ENCODE measurements at regions not wholly inside any gene's neighbourhood (a gene's known extent, or its start where the extent isn't known, plus 50 kb on each side); places are given as distances from the start of the nearest gene placed in this dataset.
"Not testable (repeated sequence)": the region's sequence is repeated elsewhere in the genome, so short reads cannot be mapped to it uniquely, and the experiment has no call there.

- no peak for DNase-seq (ENCODE audit: low spot score)
Measured at GRCh38 chr15:20368974-20369373, 172.6 kb downstream of the GOLGA6L6 start.

- DNase-seq (ENCODE audit: low spot score) = no peak
Measured at GRCh38 chr15:20367093-20367492, 174.5 kb downstream of the GOLGA6L6 start.

- DNase-seq (ENCODE audit: low spot score) = not testable (repeated sequence)
Measured at GRCh38 chr15:20363591-20363990, 178.0 kb downstream of the GOLGA6L6 start.

GRCh38 chr15:20361091-20361490 is 180.5 kb downstream of the GOLGA6L6 start:
- DNase-seq (ENCODE audit: low spot score) = no peak

GRCh38 chr15:20358779-20359414 is 182.7 kb downstream of the GOLGA6L6 start:
- no peak for DNase-seq (ENCODE audit: low spot score)

- no peak for DNase-seq (ENCODE audit: low spot score)
Measured at GRCh38 chr15:20358066-20358778, 183.4 kb downstream of the GOLGA6L6 start.

GRCh38 chr15:20357481-20358065 is 184.0 kb downstream of the GOLGA6L6 start:
- no peak for DNase-seq (ENCODE audit: low spot score)

GRCh38 chr15:20356911-20357480 is 184.6 kb downstream of the GOLGA6L6 start:
- DNase-seq (ENCODE audit: low spot score) = no peak

GRCh38 chr15:20356444-20356910 is 185.1 kb downstream of the GOLGA6L6 start:
- peak; percentile 72 for DNase-seq (ENCODE audit: low spot score)

GRCh38 chr15:20355256-20355868 is 186.2 kb downstream of the GOLGA6L6 start:
- DNase-seq (ENCODE audit: low spot score) = no peak

GRCh38 chr15:20354884-20355223 is 186.7 kb downstream of the GOLGA6L6 start:
- DNase-seq (ENCODE audit: low spot score) = not testable (repeated sequence)

GRCh38 chr15:20353966-20354883 is 187.4 kb downstream of the GOLGA6L6 start:
- no peak for DNase-seq (ENCODE audit: low spot score)

GRCh38 chr15:20352241-20353200 is 189.1 kb downstream of the GOLGA6L6 start:
- DNase-seq (ENCODE audit: low spot score) = no peak

GRCh38 chr15:20351448-20351971 is 190.1 kb downstream of the GOLGA6L6 start:
- no peak for DNase-seq (ENCODE audit: low spot score)

- no peak for DNase-seq (ENCODE audit: low spot score)
Measured at GRCh38 chr15:20349774-20350498, 191.7 kb downstream of the GOLGA6L6 start.

- no peak for DNase-seq (ENCODE audit: low spot score)
Measured at GRCh38 chr15:20348900-20349773, 192.5 kb downstream of the GOLGA6L6 start.

GRCh38 chr15:20348291-20348899 is 193.2 kb downstream of the GOLGA6L6 start:
- no peak for DNase-seq (ENCODE audit: low spot score)

Measured in HuH-7 (cell line).